ENCODE measurements at regions not wholly inside any gene's neighbourhood (a gene's known extent, or its start where the extent isn't known, plus 50 kb on each side); places are given as distances from the start of the nearest gene placed in this dataset.
"Not testable (repeated sequence)": the region's sequence is repeated elsewhere in the genome, so short reads cannot be mapped to it uniquely, and the experiment has no call there.

- not testable (repeated sequence) for TF ChIP-seq CTCF (conservative IDR thresholded peaks at IDR 0.05; ENCODE audit: low read depth in 2 of 2); EZH2phosphoT487 (IDR thresholded peaks at IDR 0.05; ENCODE audit: unreplicated experiment); EZH2 (IDR thresholded peaks at IDR 0.05; ENCODE audit: low read depth, unreplicated experiment); CREB1 (CRISPR knock-in tag; IDR thresholded peaks at IDR 0.05; ENCODE audit: low read depth); POLR2AphosphoS5 (IDR thresholded peaks at IDR 0.05; ENCODE audit: low read depth); REST (IDR thresholded peaks at IDR 0.05; ENCODE audit: unreplicated experiment); NANOG (IDR thresholded peaks at IDR 0.05; ENCODE audit: borderline replicate concordance); JUNB (IDR thresholded peaks at IDR 0.05; ENCODE audit: unreplicated experiment); ZNF331 (CRISPR knock-in tag; IDR thresholded peaks at IDR 0.05; ENCODE audit: low read depth); ZNF114 (CRISPR knock-in tag; IDR thresholded peaks at IDR 0.05); STAT1 (IDR thresholded peaks at IDR 0.05; ENCODE audit: unreplicated experiment)
- TF ChIP-seq, protein P1, sequence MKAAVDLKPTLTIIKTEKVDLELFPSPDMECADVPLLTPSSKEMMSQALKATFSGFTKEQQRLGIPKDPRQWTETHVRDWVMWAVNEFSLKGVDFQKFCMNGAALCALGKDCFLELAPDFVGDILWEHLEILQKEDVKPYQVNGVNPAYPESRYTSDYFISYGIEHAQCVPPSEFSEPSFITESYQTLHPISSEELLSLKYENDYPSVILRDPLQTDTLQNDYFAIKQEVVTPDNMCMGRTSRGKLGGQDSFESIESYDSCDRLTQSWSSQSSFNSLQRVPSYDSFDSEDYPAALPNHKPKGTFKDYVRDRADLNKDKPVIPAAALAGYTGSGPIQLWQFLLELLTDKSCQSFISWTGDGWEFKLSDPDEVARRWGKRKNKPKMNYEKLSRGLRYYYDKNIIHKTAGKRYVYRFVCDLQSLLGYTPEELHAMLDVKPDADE (IDR thresholded peaks at IDR 0.05) = not testable (repeated sequence)
These were observed 487.1 kb upstream of the ZNF337 start for GRCh38 chr20:26183720-26184119.

All from GM23338 (cell line).